ENCODE measurements at regions not wholly inside any gene's neighbourhood (a gene's known extent, or its start where the extent isn't known, plus 50 kb on each side); places are given as distances from the start of the nearest gene placed in this dataset.
A peak's percentile ranks its signal among the peaks of the same experiment; 100 is the strongest.

DNA sequence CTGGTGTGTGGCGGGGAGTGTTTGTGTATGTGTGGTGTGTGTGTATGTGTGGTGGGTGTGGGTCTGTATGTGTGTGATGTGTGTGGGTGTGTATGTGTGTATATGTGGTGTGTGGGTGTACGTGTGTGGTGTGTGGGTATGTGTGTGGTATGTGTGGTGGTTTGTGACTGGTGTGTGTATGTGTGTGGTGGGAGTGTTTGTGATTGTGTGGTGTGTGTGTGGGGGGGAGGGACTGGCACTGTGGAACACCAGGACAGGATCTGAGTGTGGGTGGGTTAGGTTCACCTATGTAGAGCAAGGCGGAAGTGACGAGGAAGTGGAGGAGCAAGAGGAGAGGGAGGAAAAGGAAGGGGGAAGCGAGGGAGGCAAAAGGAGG is 510.8 kb downstream of the SHQ1 start:
- Mint-ChIP-seq H3K27ac (no peak overlapping the region), H3K36me3 (ENCODE audit: low read depth) (no peaks in the 10 kb centered on the region), H3K9me3 (no peaks in the 10 kb centered on the region), H3K4me3 (no peak overlapping the region), H3K4me1 (peaks cover 10% of the 10 kb centered on the region), H3K27me3 (ENCODE audit: low read depth, poor library complexity) (peaks cover 10% of the 10 kb centered on the region)
- no peak for DNase-seq
- TF ChIP-seq, protein P1, sequence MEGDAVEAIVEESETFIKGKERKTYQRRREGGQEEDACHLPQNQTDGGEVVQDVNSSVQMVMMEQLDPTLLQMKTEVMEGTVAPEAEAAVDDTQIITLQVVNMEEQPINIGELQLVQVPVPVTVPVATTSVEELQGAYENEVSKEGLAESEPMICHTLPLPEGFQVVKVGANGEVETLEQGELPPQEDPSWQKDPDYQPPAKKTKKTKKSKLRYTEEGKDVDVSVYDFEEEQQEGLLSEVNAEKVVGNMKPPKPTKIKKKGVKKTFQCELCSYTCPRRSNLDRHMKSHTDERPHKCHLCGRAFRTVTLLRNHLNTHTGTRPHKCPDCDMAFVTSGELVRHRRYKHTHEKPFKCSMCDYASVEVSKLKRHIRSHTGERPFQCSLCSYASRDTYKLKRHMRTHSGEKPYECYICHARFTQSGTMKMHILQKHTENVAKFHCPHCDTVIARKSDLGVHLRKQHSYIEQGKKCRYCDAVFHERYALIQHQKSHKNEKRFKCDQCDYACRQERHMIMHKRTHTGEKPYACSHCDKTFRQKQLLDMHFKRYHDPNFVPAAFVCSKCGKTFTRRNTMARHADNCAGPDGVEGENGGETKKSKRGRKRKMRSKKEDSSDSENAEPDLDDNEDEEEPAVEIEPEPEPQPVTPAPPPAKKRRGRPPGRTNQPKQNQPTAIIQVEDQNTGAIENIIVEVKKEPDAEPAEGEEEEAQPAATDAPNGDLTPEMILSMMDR (IDR thresholded peaks at IDR 0.05) = no peak

DNA sequence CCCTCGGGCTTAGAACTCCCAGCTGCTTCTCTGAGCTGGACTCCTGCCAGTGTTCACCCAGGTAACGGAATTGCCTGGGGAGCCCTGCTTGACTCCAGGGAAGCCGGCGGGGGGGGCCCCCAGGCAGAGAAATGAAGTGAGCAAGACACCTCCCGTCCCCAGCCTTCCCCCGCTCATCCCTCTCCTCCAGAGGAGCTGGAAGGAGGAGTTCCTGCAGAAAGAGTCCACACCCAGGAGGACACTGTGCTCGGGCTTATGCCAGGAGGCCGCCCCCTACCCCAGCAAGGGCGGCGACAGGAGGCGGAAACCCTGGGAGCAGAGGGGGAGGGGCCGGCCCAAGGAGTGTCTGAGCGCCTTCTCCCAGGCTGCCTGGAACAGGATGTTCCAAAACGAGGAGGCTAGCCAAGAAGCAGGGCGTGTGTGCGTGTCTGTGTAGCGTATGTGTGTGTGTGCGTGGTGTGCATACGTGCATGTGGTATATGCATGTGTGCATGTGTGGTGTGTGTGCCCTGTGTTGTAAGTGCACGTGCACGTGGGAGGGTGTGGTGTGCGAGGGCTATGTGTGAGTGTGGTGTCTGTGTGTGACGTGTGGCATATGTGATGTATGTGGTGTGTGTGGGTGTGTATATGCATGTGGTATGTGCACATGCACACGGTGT is 511.3 kb downstream of the SHQ1 start:
- DNase-seq = peak; percentile 70
- no peak overlapping the region for H3K4me3 Mint-ChIP-seq
- TF ChIP-seq, protein P1 (IDR thresholded peaks at IDR 0.05) = no peak
- peaks cover 15% of the 10 kb centered on the region for H3K27me3 Mint-ChIP-seq (ENCODE audit: low read depth, poor library complexity)
- H3K9me3 Mint-ChIP-seq = no peaks in the 10 kb centered on the region
- H3K27ac Mint-ChIP-seq = no peak overlapping the region
- H3K36me3 Mint-ChIP-seq (ENCODE audit: low read depth) = no peaks in the 10 kb centered on the region
- peaks cover 8% of the 10 kb centered on the region for H3K4me1 Mint-ChIP-seq

DNA sequence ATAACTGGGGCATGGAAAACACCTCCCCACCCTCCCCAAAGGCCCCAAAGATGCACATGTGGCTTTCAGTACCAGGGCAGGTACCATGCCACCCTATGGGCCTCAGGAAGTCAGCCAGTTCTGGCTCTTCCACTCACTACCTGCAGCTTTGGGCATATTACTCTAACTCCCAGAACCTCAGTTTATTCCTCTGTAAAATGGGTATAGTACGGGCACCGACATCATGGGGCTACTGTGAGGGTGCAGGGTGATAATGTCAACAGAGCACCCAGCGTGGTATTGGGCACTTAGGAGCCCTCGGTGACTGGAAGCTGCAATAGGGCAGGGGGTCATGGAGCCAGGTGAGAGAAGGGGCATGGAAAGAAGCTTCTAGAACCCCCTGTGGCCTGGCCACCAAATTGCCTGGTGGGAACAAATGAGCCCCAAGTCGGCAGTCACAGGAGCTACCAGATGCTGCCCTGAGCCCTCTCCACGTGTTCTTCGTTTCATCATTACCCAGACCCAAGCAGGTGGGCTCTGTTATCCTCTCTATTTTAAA is 512.1 kb downstream of the SHQ1 start:
- Mint-ChIP-seq H3K9me3 (no peaks in the 10 kb centered on the region), H3K4me1 (peaks cover 3% of the 10 kb centered on the region), H3K27me3 (ENCODE audit: low read depth, poor library complexity) (peaks cover 17% of the 10 kb centered on the region), H3K27ac (no peak overlapping the region), H3K4me3 (no peak overlapping the region), H3K36me3 (ENCODE audit: low read depth) (no peaks in the 10 kb centered on the region)
- DNase-seq = no peak
- TF ChIP-seq, protein P1 (IDR thresholded peaks at IDR 0.05) = no peak

DNA sequence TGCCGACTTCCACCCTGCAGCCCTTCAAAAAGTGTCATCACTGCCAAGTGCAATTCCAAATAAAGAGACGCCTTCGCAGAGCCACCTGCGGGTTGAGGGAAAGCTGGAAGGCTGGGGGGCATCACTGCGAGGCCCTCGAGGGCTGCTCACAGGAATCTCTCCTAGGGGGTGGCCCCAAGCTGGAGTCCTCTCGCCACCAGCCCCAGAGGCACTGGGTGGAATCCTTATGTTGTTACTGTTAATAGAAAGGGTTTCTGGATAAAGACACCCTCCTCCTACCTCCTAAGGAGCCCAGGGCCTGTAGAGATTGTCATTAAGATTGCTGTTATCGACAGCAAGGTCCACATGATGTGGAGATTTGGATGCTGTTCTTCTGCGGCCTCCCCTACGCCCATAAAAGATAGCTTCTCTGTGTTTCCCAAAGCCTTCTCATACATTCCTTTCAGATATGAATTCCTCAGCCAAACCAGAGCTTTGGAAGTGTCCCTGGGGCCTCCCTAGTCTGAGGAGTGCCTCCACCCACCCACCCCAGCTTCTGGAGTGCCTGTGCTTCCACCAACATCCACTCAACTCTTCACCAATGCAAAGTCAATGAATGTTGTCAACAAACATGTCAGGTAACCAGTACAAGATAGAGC is 512.7 kb downstream of the SHQ1 start:
- Mint-ChIP-seq H3K36me3 (ENCODE audit: low read depth) (no peaks in the 10 kb centered on the region), H3K27ac (no peak overlapping the region), H3K4me3 (no peak overlapping the region), H3K4me1 (no peaks in the 10 kb centered on the region), H3K27me3 (ENCODE audit: low read depth, poor library complexity) (peaks cover 17% of the 10 kb centered on the region), H3K9me3 (no peaks in the 10 kb centered on the region)
- TF ChIP-seq, protein P1 (IDR thresholded peaks at IDR 0.05) = no peak
- no peak for DNase-seq

DNA sequence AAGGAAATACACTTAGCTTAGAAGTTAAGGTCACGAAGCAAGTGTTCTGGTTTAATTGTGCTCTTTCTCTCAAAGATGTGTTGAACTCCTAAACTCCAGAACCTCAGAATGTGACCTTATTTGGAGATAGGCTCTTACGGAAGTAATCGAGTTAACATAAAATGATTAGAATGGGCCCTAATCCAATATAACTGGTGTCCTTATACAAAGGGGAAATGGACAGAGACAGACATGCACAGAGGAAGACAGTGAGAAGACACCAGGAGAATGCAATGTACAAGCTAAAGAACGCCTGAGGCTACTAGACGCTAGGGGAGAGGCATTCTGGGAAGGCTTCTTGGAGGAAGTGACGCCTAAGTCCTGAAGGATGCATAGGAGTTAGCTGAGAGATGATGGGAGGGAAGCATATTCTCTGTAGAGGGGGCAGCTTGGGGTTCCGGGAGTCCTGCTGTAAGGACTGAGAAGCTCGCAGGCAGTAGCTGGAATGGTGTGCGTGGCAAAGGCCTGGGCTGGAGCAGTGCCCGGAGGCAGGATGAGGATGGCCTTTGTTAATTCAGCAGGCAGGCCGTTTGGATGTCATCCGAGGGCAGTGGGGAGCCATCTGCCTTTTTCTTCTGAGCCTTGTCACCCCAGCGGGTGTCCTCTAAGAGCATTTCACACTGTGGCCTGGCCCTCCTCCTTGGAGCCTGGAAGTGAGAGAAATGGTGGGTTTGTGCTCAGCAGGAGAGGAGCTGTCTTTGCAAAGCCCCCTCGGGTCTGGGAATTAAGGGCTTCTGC is 513.4 kb downstream of the SHQ1 start:
- Mint-ChIP-seq H3K36me3 (ENCODE audit: low read depth) (no peaks in the 10 kb centered on the region), H3K27ac (no peak overlapping the region), H3K27me3 (ENCODE audit: low read depth, poor library complexity) (peaks cover 17% of the 10 kb centered on the region), H3K4me3 (no peak overlapping the region), H3K9me3 (no peaks in the 10 kb centered on the region), H3K4me1 (no peaks in the 10 kb centered on the region)
- DNase-seq = no peak
- TF ChIP-seq, protein P1 (IDR thresholded peaks at IDR 0.05) = no peak
